Hepatocyte (in vitro differentiated cells): ENCODE measurements at regions not wholly inside any gene's neighbourhood (a gene's known extent, or its start where the extent isn't known, plus 50 kb on each side); places are given as distances from the start of the nearest gene placed in this dataset.
A peak's percentile ranks its signal among the peaks of the same experiment; 100 is the strongest.

Experiments used
- DNase-seq: peaks from one replicate; pipeline ENCODE4 v3.0.0-alpha.2; 2016; ENCODE audit warnings: low spot score
- H2AFZ ChIP-seq: fragments of 200-600 bp; sonication (generic); 2 replicates; pipeline ENCODE4 v1.6.0; 2016; ENCODE audit warnings: antibody characterized with exemption, mild to moderate bottlenecking
- H3K27ac ChIP-seq: fragments of 200-600 bp; sonication (generic); 2 replicates; pipeline ENCODE4 v1.5.1; 2016; ENCODE audit warnings: mild to moderate bottlenecking
- H3K27me3 ChIP-seq: fragments of 200-600 bp; sonication (generic); 2 replicates; pipeline ENCODE4 v1.6.1; 2016
- H3K36me3 ChIP-seq: fragments of 200-600 bp; sonication (generic); replicated peaks from 2 replicates; pipeline ENCODE4 v1.5.1; 2016; ENCODE audit warnings: low read depth; ENCODE audit not compliant: insufficient read depth
- H3K4me1 ChIP-seq: fragments of 200-600 bp; sonication (generic); 2 replicates; pipeline ENCODE4 v1.5.1; 2016; ENCODE audit warnings: mild to moderate bottlenecking, moderate library complexity; ENCODE audit not compliant: insufficient read depth
- H3K4me2 ChIP-seq: fragments of 200-600 bp; sonication (generic); 2 replicates; pipeline ENCODE4 v1.6.0; 2016
- H3K4me3 ChIP-seq: fragments of 200-600 bp; sonication (generic); 2 replicates; pipeline ENCODE4 v1.5.1; 2016; ENCODE audit warnings: mild to moderate bottlenecking
- H3K79me2 ChIP-seq: fragments of 200-600 bp; sonication (generic); 2 replicates; pipeline ENCODE4 v1.6.0; 2017; ENCODE audit warnings: mild to moderate bottlenecking
- H3K9me2 ChIP-seq: fragments of 200-600 bp; sonication (generic); replicated peaks from 2 replicates; pipeline ENCODE4 v1.6.0; 2017; ENCODE audit warnings: mild to moderate bottlenecking; ENCODE audit not compliant: insufficient read depth
- H3K9me3 ChIP-seq: fragments of 200-600 bp; sonication (generic); 2 replicates; pipeline ENCODE4 v1.5.1; 2016; ENCODE audit warnings: low read depth, mild to moderate bottlenecking
- H4K20me1 ChIP-seq: fragments of 200-600 bp; sonication (generic); 2 replicates; pipeline ENCODE4 v1.6.0; 2016; ENCODE audit warnings: mild to moderate bottlenecking; ENCODE audit not compliant: insufficient read depth, poor library complexity, severe bottlenecking
- CTCF ChIP-seq: fragments of 200-600 bp; sonication (generic); IDR thresholded peaks from 2 replicates; pipeline ENCODE4 v1.5.1; 2016; ENCODE audit warnings: antibody characterized with exemption, mild to moderate bottlenecking; ENCODE audit not compliant: poor library complexity
- EZH2 ChIP-seq: fragments of 200-600 bp; sonication (generic); IDR thresholded peaks from 2 replicates; pipeline ENCODE4 v1.6.1; 2016; ENCODE audit warnings: antibody characterized with exemption, mild to moderate bottlenecking, borderline replicate concordance
- EZH2phosphoT487 ChIP-seq: fragments of 200-600 bp; sonication (generic); IDR thresholded peaks from one replicate; pipeline ENCODE4 v1.6.1; 2018; ENCODE audit warnings: antibody characterized with exemption, mild to moderate bottlenecking, low read depth, moderate library complexity; ENCODE audit not compliant: unreplicated experiment, severe bottlenecking
- WGBS: methylation state at CpG from one replicate; pipeline ENCODE4 v1.1.6; 2016; ENCODE audit warnings: low lambda C conversion rate; ENCODE audit errors: missing lambda C conversion rate; 5-methylcytosine and 5-hydroxymethylcytosine counted together

DNA sequence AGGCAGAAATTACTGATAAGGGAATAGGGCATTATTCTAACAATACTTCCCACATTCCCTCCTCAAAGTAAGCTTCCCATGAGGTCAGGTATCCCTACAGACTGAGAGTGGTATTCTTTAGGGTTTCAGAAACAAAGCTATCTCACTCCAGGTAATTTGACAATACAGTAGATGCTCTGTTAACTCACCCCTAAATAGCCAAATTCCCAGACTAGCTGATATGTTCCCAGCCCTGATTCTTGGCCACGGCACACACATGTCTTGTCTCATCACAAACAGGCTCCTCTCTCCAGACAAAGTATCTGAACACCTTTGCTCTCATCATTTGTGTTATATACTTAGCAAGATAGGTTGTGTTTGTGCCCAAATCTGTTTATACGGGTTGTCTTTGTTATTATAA, 139.9 kb downstream of the ZNF608 start:
- DNase-seq = no peak
- Histone ChIP-seq H3K36me3 (no peaks in the 10 kb centered on the region), H3K27me3 (no peaks in the 10 kb centered on the region), H4K20me1 (no peaks in the 10 kb centered on the region), H3K79me2 (no peaks in the 10 kb centered on the region), H3K27ac (no peak overlapping the region), H3K9me2 (no peaks in the 10 kb centered on the region), H3K4me2 (no peak overlapping the region), H2AFZ (no peak overlapping the region), H3K4me1 (no peaks in the 10 kb centered on the region), H3K4me3 (no peak overlapping the region), H3K9me3 (no peaks in the 10 kb centered on the region)
- 94% methylated on average over 2 of the region's 2 CpGs for WGBS
- no peak for TF ChIP-seq EZH2

DNA sequence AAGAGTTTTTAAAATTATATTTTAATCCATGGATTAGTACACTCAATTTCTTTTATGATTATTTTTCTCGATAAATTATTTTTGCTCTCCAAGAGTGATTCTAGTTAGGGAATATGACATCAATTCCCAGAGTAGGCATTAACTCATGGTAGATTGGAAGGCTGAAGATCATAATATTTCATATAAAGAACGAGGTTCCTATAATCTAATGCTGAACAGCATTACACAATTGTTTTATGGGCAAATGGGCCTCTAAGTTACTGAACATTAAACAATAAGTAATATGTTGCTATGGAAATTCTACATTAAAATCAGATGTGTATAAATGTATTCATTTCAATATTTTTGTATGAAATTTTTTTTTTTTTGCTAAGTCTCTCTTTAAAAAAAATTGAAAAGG, 140.3 kb downstream of the ZNF608 start:
- no peak for DNase-seq
- WGBS = 97% methylated on average over 2 of the region's 2 CpGs

DNA sequence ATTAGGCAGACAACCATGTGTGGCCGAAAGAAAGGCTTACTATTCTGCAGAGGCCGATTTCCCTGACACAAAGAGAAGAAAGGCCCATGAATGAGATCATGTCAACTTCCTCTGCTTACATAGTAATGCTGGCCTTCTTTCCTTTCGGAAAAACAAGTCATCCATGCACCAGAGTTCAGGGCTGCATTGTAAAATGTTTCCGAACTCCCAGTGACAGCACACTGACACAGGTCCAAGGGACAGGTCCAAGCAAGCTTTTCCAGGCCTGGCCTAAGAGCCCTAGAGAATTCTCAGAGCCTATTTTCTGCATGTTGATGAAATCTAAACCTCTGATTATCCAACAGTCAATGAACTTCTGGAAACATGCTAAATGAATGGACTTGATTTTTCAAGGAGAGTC, 140.9 kb downstream of the ZNF608 start:
- Histone ChIP-seq H2AFZ (no peak overlapping the region), H3K4me1 (no peaks in the 10 kb centered on the region), H3K27me3 (no peaks in the 10 kb centered on the region), H3K9me3 (no peaks in the 10 kb centered on the region), H3K4me2 (no peak overlapping the region), H3K9me2 (no peaks in the 10 kb centered on the region), H3K79me2 (no peaks in the 10 kb centered on the region), H3K4me3 (no peak overlapping the region), H3K36me3 (no peaks in the 10 kb centered on the region), H4K20me1 (no peaks in the 10 kb centered on the region), H3K27ac (peak overlapping the region; percentile 11)
- TF ChIP-seq EZH2phosphoT487 = no peak
- no peak for TF ChIP-seq EZH2
- no peak for TF ChIP-seq CTCF
- 64% methylated on average over 4 of the region's 4 CpGs for WGBS
- DNase-seq = peak; percentile 19

More for the DNA sequence above, 140.3 kb downstream of the ZNF608 start:
- H3K4me3 ChIP-seq = no peak overlapping the region
- H3K36me3 ChIP-seq = no peaks in the 10 kb centered on the region
- TF ChIP-seq EZH2phosphoT487 (no peak), EZH2 (no peak), CTCF (no peak)
- no peak overlapping the region for H2AFZ ChIP-seq
- H3K79me2 ChIP-seq = no peaks in the 10 kb centered on the region
- H3K9me2 ChIP-seq = no peaks in the 10 kb centered on the region
- no peaks in the 10 kb centered on the region for H3K27me3 ChIP-seq
- peak overlapping the region; percentile 11 for H3K27ac ChIP-seq
- H3K4me2 ChIP-seq = no peak overlapping the region
- no peaks in the 10 kb centered on the region for H4K20me1 ChIP-seq
- no peaks in the 10 kb centered on the region for H3K4me1 ChIP-seq
- no peaks in the 10 kb centered on the region for H3K9me3 ChIP-seq

DNA sequence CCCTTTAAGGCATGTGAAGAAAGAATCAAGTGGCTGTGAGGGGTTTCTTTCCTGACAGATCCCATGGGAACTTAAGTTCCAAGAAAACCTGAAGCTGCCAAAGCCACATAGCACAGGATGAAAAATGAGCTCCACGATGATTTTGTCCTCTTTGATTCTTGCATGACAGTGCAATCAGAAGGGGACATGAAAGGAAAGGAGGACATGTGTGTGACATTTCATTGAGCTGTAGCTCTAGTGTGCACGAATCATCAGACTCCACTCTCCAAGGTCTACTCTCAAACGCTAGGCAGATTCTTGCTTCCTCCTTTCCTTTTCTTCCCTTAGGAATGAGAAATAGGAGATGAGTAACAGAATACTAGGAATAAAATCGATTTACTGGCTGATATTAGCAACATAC, 142.0 kb downstream of the ZNF608 start:
- Histone ChIP-seq H3K9me3 (no peaks in the 10 kb centered on the region), H4K20me1 (no peaks in the 10 kb centered on the region), H3K27me3 (no peaks in the 10 kb centered on the region), H3K9me2 (no peaks in the 10 kb centered on the region), H3K79me2 (no peaks in the 10 kb centered on the region), H3K36me3 (no peaks in the 10 kb centered on the region), H3K27ac (no peak overlapping the region), H3K4me2 (no peak overlapping the region), H3K4me3 (no peak overlapping the region), H3K4me1 (peaks cover 7% of the 10 kb centered on the region), H2AFZ (no peak overlapping the region)
- WGBS = 81% methylated on average over 4 of the region's 4 CpGs
- TF ChIP-seq EZH2phosphoT487 (no peak), CTCF (no peak), EZH2 (no peak)
- no peak for DNase-seq
